ENCODE measurements at regions not wholly inside any gene's neighbourhood (a gene's known extent, or its start where the extent isn't known, plus 50 kb on each side); places are given as distances from the start of the nearest gene placed in this dataset.

GRCh38 chr4:163762741-163763140, 268.3 kb downstream of the TMA16 start:
- no peak for DNase-seq (ENCODE audit: low read depth in 2 of 2)

GRCh38 chr4:163764569-163764968, 270.1 kb downstream of the TMA16 start:
- no peak for DNase-seq (ENCODE audit: low read depth in 2 of 2)

DNA sequence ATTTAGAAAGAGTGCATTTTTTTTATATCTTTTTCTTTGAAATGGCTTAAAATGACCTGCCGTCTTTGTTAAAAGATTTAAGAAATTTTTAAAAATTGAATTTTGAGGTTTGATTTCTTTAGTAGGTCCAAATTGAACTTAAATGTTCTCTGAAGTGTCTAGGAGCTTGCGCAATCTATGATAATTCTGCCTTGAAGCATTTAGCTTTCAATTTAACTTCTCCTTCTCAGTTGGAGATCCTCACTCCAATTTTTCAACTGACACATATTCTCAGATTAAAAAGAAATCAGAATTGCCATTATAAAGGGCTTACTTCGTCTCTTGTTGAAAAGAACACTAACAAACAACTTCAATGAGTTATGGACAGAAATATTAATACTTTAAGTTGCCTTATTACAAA, 273.5 kb downstream of the TMA16 start:
- no peak for DNase-seq (ENCODE audit: low read depth in 2 of 2)

DNA sequence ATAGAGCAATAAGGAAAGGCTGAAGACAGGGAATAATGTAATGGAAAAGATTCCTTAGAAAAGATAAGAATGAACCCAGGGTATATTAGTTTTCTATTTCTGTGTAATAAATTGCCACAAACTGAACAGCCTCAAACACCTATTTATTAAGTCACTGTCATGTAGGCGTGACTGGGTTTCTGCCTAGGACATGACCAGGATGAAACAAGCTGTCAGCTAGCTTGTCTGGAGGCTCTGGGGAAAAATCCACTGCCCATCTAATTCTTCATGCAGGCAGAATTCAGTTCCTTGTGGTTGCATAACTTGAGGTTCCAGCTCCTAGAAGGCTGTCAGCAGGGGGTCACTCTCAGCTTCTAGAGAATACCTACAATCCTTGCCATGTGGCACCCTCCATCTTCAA, 277.7 kb downstream of the TMA16 start:
- DNase-seq (ENCODE audit: low read depth in 2 of 2) = no peak

DNA sequence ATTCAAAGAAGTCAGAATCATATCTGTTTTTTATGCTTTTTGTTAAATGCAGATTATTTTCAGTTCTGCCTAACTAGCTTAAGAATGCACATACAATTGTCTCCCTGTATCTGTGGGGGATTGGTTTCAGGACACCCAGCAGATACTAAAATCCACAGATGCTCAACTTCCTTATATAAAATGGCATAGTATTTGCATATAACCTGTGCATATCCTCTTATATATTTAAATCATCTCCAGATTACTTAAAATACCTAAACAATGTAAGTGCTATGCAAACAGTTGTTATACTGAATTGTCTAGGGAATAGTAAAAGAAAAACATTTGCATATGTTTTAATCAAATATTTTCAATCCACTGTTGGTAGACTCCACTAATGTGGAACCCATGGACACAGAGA, 279.4 kb downstream of the TMA16 start:
- no peak for DNase-seq (ENCODE audit: low read depth in 2 of 2)

GRCh38 chr4:163776957-163777356, 282.5 kb downstream of the TMA16 start:
- DNase-seq (ENCODE audit: low read depth in 2 of 2) = no peak

DNA sequence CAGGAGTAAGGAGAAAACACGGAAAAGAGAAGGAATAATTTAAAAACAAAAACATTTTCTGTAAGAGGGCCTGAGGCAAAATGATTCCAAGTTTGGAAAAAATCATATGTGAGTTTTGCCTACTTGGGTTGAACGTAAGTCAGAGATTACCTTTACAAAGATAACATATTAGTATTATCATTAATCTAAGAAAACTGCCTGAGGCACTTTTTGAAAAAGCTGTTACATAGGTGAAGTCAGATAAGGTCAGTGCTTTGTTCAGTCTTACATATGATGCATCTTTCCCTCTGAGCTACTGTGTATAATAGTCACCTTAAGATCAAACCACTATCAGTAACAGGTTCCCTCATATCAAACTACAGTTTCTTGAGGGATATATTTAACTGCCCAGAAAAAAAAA, 287.2 kb downstream of the TMA16 start:
- no peak for DNase-seq (ENCODE audit: low read depth in 2 of 2)

DNA sequence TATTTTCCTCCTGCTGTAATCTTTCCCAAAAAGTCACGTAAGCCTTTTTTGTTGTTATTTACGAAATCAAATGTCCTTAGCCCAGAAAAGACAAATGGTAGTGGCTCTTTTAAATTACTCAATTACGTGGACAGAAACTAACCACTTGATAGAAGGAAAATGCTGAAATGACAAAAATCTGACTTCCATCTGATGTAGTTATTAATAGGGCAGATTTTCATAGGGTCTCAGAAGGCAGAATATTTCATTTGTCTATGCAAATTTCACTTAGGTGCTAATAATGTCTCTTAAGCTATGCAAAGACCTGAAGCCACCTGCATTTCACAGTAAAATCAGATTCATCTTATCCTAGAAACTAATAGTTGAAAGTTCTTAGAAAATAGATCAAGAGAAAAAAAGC, 295.7 kb downstream of the TMA16 start:
- no peak for DNase-seq (ENCODE audit: low read depth in 2 of 2)

GRCh38 chr4:163795885-163796284, 301.4 kb downstream of the TMA16 start:
- DNase-seq (ENCODE audit: low read depth in 2 of 2) = no peak

GRCh38 chr4:163804001-163804400, 309.5 kb downstream of the TMA16 start:
- DNase-seq (ENCODE audit: low read depth in 2 of 2) = no peak

- DNase-seq (ENCODE audit: low read depth in 2 of 2) = no peak
Measured at GRCh38 chr4:163806653-163807052, 312.2 kb downstream of the TMA16 start.

DNA sequence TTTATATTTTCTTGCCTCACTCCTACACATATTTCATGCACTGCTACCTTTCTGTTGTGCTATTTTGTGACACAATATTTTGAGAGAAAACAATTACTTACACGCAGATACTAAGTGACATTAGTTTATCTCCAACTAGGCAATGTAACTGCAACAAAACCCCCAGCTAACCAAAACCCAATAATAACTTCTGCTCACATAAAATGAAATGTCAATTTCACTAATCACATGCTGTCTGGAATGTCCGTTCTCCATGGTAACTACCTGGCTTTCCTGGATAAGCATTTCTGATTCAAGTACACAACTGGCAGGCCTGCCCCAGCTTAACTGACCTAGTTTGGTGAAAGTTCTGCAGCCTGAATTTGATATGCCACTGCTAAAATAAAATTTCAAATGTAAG, 313.5 kb downstream of the TMA16 start:
- DNase-seq (ENCODE audit: low read depth in 2 of 2) = no peak

- no peak for DNase-seq (ENCODE audit: low read depth in 2 of 2)
Measured at GRCh38 chr4:163810755-163811154, 316.3 kb downstream of the TMA16 start.

DNA sequence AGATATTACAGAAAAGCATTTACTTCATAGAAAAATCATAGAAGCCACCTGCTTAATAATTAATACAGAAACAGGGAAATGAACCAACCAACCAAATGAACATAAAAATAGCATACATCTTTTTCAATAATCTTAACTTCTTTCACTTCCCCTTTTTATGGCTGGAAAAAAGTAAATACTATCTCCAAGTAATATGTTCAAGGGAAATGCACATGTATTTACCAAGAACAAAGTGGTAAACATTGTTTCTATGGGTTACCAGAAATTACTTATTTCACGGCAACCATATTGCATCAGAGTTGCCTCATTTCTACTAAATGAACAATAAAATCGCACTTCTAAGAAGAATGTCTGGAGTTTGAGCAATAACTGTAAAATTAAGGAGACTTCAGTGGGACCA, 321.3 kb downstream of the TMA16 start:
- DNase-seq (ENCODE audit: low read depth in 2 of 2) = no peak

DNA sequence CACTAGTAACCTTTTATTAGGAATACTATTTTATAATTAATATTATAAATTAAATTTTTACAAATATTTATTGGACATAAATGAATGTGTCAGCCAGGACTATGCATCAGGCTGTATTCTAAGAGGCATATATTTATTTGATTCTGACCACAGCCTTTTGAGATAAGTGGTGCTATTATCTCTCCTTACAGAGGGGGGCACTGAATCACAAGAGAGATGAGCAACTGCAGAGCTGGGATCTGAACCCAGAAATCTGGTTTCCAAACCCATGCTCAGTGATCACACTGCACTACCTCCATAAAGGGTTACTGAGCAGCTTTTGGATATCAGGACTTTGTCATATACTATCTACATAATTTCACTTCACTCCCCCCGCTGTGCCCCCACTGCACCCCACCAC, 322.0 kb downstream of the TMA16 start:
- DNase-seq (ENCODE audit: low read depth in 2 of 2) = no peak

DNA sequence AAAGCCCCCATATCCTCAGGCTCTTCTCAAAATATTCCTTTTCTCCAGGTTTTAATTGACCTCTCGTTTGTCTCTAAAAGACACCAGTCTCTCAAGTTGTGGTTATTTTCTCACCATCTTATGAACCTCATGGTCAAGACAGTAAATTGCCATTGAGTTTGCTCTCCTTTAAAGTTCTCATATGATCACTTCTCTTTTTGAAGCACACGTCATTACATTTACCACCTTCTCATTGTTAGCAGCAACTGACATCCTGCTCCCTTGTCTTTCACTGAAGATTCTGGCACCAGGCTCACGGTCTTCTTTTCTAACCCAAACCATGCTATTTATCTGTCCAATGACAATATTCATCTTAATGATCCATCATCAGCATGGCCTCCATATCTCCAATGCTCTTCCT, 324.2 kb downstream of the TMA16 start:
- no peak for DNase-seq (ENCODE audit: low read depth in 2 of 2)

- DNase-seq (ENCODE audit: low read depth in 2 of 2) = no peak
Measured at GRCh38 chr4:163833669-163834068, 339.2 kb downstream of the TMA16 start.

GRCh38 chr4:163846008-163846407, 351.5 kb downstream of the TMA16 start:
- no peak for DNase-seq (ENCODE audit: low read depth in 2 of 2)

- DNase-seq (ENCODE audit: low read depth in 2 of 2) = no peak
Measured at GRCh38 chr4:163852246-163852645, 357.8 kb downstream of the TMA16 start.

DNA sequence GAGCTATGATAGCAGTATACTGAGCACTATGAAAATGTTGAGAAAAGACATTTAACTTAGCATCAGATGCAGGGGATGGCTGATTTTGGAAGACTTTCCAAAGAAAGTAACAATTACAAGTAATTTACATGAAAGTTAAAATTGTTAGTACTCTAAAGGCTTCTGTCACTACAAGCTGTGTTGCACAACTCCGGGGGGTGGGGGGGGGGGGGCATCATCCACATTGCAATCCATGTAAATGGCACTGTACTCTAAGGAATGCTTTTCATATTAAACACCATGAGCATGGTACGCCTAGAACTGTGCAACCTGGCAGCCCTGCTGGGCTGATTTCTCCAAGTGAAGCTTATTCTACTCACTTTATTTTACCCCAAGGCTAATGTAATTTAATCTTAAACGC, 363.4 kb downstream of the TMA16 start:
- DNase-seq (ENCODE audit: low read depth in 2 of 2) = no peak

DNA sequence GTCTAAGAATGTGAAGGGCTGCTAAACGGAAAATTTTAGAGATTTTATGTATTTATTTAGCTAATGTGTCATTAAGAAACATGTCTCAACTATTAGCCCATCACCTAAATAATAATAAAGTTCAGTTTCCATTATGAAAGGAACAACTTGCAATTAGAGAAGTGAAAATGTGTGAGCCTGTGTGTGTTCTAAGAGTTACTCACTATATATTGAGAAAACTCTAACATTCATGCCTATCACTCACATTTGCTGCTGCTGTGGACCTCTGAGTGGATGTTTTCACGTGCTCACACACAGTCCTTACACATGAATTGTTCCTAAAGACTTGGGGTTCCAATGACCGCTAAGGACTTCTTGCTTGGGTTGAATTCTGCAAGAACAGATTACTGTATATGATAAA, 364.0 kb downstream of the TMA16 start:
- DNase-seq (ENCODE audit: low read depth in 2 of 2) = no peak

GRCh38 chr4:163863082-163863481, 368.6 kb downstream of the TMA16 start:
- DNase-seq (ENCODE audit: low read depth in 2 of 2) = no peak

DNA sequence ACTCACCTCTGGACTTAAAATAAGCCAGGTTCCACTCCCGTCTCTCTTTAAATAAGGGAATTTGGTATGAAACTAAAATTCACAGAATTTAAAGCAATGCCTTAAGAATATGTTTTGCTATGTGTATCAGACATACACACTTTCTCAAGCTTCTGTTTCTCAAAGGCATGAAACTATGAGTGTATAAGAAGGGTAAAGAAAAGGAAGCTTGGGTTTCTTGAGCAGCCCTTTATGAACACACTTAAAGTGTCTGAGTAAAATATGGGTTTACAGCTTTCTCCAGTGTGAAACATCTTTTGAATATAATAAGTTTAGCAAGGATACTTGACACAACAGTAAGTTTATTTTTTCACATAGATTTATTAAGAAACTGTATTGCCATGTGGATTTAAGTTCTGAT, 370.5 kb downstream of the TMA16 start:
- DNase-seq (ENCODE audit: low read depth in 2 of 2) = no peak

DNA sequence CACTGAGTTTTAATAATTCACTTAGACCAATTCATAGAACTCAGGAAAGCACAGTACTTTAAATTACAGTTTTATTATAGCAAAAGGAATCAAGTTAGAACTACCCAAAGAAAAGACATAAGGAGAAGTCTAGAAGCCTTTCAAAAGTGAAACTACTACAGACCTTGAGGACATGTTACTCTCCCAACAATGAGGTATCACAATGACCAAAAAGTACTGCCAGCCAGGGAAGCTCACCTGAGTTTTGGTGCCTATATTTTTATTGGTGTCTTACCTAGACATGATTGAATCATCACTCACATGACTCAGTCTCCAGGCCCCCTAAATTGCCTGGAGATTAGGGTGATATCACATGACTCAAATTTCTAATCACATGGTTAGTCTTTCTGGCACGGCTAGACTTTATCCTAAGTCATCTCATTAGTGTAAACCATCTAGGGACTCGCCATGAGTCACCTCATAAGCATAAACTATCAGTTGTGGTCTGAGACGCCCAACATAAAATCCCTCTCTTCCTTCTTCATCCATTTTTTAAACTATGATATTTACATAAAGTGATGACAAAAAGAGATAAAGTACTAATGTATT, 372.3 kb downstream of the TMA16 start:
- DNase-seq (ENCODE audit: low read depth in 2 of 2) = no peak

DNA sequence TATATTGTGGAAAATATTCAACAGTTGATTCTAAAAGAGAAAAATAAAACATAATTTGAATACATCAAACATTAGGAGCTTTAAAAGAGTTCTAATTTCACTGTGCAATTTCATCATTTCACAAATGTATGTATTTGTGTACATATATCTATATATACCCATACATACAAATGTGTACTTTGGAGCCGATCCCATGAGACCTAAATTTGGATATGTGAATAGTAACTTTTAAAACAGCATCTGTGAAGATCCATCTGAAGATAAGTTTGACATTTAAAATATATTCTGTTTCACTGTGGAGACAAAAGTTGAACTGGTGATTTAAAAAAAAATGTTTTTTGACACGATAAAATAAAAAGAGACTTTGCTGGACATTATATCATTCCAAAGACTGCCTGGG, 374.0 kb downstream of the TMA16 start:
- no peak for DNase-seq (ENCODE audit: low read depth in 2 of 2)

Data from stimulated activated CD4-positive, alpha-beta T cell treated with anti-CD3 and anti-CD28 coated beads, Interleukin-12 subunit alpha, Interleukin-12 subunit beta, amount 100 ng/mL, for 24 hours (primary cell).